HT1080 (cell line): ENCODE measurements at regions not wholly inside any gene's neighbourhood (a gene's known extent, or its start where the extent isn't known, plus 50 kb on each side); places are given as distances from the start of the nearest gene placed in this dataset.
A peak's percentile ranks its signal among the peaks of the same experiment; 100 is the strongest.
"Not testable (repeated sequence)": the region's sequence is repeated elsewhere in the genome, so short reads cannot be mapped to it uniquely, and the experiment has no call there.

ENCODE experiments used
- DNase-seq: peaks from one replicate; pipeline ENCODE4 v3.0.0-alpha.2; 2015; ENCODE audit warnings: low read depth

DNA sequence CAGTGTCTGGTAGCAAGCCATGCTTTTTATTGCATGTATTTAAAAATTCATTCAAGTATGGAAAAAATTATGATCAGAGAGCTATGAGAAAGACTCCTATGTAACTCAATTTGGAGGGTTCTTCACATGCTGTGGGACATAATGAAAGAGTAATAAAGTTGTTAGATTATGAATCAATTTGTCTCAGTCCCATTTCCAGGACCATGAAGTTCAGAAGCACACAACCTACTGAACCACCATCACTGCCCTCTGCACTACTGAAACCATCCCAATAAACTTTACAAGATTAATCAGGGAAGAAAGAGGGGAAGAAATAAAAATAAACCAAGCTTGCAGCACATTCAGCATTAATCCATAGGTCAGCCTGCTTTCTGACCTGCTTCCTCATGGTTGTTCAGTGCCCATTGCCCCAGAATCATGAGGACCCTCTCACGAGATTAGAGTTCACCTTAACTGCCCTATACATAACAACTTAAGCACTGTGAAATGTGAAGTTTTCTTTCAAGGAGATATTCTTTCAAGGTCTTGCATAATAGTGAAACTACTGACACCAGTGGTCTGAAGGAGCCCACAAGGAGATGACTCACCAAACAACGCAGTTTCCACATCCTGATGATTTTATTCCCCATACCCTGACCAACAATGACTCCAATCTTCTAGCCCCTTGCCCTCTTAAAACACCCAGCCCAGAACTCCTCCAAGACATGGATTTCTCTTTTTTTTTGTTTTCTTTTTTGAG, 171.5 kb upstream of the ADCY1 start:
- DNase-seq = peak; percentile 96

DNA sequence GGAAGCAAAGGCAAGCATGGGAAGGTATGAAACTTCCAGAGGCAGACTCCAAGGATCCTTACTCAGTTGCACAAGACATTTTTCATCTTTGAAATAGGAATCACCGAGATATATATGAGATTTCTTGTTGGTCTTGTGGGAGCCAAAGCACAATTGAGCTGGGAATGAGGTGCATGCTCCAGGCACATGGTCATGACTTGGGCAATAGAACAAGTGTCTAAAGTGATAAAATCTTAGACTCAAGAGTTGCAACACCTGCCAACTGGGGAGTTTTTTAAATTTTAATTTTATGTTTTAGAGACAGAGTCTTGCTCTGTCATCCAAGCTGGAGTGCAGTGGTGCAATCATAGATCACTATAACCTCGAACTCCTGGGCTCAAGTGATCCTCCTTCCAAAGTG, 169.5 kb upstream of the ADCY1 start:
- no peak for DNase-seq

DNA sequence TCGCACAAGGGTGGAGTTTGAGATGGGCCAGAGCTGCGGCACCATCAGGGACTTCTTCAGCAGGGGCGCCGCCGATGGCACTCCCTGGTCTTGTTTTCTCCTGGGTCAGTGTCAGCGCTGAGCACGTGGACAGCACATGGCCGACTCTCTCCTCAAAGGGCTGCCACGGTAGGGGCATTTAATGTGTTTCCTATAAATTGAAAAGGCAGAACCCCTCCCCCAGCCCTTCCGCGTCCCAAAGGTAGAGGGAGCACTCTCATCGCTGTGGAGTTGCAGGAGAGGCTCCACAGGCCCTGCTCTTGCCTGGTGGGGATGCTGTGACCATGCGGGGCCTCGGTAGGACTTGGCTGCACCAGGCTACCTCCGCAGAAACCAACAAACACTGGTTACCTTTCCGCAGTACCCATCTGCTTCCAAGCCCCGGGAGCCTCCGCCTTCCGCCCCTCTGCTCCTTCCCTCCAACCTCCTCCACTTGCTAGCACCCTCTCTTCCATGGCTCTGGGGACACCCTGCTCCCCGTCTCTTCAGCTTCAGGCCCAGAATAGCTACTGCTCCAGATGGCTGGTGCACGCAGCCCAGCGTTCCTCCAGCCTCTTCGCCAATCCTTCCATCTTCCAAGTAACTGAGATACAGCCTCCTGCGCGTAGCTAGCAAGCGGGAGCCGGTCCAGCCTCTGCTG, 166.3 kb upstream of the ADCY1 start:
- no peak for DNase-seq

DNA sequence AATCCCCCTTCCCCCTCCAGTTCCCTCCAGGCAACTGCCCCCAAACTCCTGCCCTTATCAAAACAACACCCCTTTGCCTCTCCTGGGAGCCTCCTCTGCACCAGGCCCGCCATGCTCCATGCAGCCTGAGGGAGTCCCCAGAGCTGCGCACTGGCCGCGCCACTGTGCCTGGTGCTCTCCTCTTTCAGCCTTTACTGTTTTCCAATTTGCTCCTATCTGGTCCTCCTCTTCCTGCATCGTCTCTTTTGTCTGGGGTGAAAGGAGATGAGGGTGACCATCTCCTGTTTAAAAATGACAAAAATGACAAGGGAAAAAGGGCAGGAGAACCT, 165.8 kb upstream of the ADCY1 start:
- no peak for DNase-seq

DNA sequence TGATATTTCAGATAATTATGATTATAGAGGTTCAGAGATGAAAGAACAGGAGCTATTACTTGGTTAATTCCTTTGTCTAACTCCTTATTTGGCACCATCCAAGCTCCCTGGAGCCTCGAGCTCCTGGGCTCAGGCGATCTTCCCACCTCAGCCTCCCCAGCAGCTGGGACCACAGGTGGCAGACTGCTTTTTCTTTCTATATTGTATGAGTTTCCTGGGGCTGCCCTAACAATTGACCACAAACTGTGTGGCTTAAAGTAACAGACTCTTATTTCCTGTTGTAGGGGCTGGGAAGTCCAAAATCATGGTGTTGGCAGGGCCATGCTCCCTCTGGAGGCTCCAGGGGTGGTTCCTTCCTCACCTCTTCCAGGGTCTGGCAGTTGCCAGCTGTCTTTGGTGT, 163.3 kb upstream of the ADCY1 start:
- no peak for DNase-seq

DNA sequence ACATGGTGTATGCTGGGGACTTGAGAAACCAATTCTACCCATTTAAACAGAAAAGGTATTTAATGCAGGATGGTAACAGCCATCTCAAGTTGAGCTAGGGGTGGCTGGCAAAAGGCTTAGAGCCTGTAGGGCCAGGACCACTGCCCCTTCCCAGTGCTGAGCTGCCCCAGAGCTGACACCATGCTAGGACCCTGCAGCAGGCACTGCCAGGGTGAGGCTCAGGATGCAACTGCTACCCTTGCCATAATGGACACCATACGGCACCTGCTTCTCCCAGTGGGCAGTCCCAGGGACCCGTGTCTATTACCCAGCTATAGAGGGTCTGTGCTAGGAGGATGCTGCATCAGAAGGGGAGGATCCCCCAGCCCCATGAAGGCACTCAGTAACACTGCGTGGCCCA, 160.7 kb upstream of the ADCY1 start:
- DNase-seq = no peak

DNA sequence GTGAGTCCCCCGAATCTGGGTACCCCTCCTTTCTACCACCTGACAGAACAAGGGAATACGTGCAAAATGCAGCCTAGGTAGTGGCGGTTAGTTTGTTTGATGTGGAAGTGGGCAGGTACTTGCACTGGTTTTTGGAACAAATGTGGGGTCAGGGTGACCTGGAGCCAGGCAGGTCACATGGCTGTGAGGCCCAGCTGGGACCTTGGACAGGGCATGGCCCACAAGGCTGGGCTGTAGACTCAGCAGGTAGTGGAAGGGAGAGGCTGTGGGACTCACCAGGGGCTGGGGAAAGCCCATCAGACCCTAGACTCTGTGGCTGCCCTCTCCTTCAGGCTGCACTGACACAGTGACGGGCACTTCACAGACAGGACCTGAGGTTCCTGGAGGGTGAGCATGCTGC, 159.9 kb upstream of the ADCY1 start:
- no peak for DNase-seq

DNA sequence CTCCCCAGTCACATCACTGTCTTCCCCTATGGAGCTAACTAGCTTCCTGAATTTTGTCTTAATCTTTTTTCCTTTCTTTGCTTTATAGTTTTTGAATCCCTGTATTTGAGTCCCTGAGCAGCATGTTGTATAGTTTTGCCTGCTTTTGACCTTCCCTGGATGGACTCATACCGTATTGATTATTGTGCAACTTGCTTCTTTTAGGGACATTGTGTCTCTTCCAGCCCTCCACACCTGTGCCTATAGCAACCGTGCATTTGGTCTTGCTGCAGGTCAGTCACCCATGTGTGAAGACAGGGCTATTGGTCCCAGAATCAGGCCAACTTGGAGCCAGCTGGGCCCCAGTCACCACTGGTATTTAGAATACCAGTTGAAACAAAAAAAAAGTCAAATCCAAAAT, 158.9 kb upstream of the ADCY1 start:
- no peak for DNase-seq

DNA sequence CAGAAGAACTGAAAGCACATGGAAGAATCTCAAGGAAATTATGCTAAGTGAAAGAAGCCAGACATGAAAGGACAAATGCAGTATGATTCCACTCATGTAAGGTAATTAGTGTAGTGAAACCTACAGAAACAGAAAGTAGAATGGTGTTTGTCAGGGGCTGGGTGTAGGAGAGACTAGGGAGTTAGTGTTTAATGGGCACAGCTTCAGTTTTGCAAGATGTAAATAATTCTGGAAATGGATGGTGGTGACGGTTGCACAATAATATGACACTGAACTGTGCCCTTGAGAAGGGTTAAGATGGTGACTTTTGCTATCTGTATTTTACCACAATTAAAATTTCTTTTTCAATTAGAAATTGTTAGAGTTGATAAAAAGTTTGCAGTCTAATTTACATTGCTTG, 157.3 kb upstream of the ADCY1 start:
- DNase-seq = no peak

DNA sequence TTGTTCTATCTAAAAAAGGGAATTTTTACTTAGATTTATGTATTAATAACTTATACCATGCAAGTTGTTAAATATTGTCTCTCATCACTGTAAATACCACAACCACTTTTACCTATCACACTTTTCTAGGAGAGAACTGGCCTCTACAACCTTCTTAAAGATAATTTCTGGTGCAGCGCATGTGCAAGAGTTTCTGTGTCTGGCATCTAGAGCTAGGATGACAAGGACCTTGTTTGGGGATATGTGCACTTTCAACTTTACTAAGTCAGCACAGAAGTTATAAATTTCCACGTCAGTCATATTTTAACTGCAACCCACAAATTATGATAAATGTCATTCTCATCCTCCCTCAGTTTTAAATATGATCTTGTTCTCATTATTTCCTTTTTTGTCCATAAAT, 156.9 kb upstream of the ADCY1 start:
- DNase-seq = no peak

DNA sequence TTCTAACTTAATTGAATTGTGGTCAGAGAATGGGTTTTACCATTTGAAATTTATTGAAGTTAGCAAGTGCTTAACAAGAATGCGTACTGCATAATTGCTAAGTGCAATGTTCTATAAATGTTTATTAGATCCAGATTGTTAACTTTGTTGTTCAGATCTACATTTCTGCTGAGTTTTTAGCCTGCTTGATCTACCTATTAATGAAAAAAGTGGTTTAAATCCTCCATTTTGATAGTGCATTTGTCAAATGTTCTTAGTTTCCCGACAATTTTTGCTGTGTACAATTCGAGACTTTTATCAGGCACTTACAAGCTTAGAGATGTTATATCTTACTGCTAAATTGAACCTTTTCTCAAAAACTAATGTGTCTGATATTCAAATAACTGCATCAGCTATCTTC, 156.4 kb upstream of the ADCY1 start:
- DNase-seq = no peak

DNA sequence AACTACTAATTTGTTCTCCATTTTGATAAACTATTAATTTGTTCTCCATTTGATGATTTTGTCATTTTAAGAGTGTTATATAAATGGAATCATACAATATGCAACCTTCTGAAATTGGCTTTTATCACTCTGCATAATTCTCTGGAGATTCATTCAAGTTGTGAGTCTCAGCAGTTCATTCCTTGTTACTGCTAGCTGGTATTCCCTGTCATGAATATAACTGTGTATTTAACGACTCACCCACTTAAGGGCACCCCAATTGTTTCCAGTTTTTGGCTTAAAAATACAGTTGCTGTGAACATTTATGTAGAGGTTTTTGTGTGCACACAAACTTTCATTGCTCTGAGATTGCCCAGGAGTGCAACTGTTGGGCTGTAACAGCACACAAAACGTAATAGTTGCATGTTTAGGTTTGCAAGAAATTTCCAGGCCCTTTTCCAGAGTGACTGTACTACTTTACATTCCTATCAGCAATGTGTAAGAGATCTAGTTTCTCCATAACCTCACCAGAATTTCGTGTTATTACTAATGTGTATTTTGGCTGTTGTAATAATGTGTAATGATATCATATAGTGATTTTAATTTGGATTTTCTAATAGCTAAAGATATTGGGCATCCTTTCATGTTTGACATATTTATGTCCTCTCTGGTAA, 153.2 kb upstream of the ADCY1 start:
- DNase-seq = no peak

DNA sequence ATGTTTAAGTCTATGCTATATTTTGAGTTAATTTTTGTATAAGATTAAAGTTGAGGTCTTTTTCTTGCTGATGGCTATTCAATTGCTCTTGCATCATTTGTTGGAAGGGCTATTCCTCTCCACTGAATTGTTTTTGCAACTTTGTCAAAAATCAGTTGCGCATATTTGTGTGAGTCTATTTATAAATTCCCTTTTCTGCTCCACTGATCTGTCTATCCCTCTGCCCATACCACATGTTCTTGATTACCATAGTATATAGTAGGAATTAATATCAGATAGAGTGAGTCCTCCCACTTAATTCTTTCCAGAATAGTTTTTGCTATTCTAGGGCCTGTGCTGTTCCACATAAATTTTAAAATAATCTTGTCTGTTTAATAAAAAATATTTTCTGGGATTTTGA, 152.4 kb upstream of the ADCY1 start:
- no peak for DNase-seq

DNA sequence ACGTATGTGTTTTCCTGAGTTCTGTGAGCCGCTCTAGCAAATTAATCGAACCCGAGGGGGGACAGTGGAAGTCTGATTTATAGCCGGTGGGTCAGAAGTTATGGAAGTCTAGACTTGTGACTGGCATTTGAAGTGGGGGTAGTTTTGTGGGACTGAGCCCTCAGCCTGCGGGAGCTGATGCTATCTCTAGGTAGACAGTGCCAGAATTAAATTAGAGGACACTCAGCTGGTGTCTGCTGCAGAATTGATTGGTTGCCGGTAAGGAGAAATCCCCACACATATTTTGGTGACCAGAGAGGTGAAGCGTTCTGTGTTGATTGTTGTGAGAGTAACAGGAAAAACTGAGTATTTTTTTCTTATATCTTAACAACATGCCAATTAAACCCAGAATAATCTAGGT, 143.8 kb upstream of the ADCY1 start:
- no peak for DNase-seq

DNA sequence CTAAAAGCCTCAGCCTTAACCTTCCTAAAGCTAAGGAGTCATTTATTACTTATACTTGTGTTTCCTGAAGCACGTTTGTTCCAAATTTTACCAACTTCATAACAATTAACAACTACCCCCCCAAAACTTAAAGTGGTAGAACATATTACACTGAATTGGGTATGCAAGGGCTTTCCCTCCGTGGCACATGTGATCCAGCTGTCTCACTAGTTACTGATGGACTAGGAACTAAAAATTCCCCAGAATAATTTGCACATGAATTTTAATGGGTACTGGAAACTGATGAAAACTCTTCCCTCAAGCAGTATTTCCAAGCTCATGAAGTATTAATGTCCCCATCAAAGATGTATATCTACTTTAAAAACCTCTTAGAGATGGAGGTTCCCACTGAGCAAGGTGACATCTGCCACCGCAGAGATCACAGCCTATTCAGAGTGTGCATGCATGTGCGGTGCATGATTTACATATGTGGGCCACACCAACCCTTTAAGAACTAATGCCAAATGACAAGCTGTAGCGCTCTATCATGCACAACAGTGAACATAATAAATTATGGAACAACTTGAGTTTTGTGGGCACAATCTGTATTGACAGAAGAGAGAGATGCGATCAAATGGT, 139.9 kb upstream of the ADCY1 start:
- no peak for DNase-seq

DNA sequence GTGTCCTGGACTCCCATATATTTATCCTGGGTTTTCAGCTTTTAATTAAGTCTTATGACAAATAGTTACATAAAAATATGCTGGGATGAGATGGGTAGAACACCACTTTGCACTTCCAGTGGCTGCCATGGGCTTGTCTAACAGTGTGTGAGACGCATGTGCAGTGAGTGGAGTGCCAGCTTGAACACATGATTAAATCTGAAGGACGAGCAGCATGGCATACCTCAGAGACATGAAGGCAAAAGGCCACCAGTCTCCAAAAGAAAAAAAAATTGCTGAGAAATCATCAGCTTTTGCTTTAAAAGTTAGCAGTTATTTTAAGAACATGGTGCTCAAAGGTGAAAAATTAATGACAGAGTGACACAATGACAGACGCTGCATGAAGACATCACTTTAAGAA, 139.0 kb upstream of the ADCY1 start:
- no peak for DNase-seq

DNA sequence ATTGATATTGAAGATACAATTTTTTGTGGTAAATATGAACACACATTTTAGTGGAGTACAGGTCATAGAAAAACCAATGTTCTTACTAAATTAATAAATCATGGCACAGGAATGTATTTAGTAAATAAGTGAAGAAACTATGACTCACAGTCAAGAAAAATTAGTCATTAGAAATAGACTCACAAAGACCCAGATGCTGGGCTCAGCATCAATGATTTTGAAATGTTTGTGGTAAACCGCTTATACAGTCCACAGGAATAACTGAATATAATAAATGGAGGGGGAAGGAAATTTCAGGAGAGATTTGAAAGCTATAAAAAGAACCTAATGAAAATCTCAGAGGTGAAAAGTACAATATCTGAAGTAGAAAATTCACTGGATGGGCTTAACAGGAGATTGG, 138.3 kb upstream of the ADCY1 start:
- DNase-seq = peak; percentile 86

DNA sequence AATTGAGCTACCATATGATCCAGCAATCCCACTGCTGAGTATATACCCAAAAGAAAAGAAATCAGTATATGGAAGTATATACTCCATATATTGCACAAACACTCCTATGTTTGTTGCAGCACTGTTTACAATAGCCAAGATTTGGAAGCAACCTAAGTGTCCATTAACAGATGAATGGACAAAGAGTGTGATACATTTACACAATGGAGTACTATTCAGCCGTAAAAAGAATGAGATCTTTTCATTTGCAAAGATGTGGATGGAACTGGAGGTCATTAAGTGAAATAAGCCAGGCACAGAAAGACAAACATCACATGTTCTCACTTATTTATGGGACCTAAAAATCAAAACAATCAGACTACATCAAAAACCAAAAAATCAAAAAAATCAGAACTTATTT, 133.4 kb upstream of the ADCY1 start:
- DNase-seq = not testable (repeated sequence)

DNA sequence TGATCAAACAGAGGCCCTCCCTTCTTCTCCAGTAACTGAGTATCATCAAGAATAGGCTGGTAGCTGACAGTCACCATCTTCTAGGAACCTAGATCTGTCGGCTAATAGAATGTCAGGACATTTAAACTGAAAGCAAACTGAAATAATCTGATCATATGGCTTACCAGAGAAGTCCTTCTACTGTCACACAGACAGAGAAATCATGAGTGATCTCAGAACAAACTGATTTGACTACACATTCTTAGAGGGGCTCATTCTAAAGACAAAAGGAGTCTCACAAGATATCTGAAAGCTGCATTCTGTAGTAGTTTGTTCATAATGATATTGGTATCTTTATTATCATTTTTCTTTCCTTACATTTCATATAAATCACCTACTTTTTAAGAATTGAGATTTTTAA, 130.9 kb upstream of the ADCY1 start:
- no peak for DNase-seq

DNA sequence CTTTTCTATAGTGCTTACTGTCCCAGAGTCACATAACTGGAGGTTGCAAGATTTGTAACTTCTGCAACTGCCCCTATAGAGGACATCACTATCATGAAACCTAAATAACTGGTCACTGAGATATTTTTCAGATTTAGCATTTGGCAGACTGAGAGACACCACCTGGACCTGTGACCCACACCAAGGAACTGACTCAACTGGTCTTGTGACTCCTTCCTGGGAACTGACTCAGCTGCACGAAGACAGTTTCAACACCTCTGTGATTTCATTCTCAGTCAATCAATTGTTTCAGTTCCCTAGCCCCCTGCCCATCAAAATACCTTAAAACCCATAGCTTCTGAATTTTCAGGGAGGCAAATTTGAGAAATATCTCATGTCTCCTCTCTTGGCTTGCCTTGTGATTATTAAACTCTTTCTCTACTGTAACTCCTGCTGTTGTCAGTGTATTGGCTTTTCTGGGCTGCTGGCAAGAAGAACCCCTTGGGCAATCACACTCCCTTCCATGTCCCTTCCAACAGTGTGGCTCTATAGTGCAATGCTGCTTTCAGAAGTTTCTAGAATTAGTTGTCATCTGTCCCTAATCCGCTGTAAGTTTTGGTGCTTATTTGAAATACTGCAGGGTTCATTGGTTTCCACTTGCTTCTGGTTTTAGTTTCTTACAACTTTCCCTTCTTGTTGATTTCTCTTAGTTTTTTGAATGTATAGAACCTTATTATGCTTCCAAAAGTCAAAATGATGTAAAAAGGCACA, 127.8 kb upstream of the ADCY1 start:
- DNase-seq = peak; percentile 67

DNA sequence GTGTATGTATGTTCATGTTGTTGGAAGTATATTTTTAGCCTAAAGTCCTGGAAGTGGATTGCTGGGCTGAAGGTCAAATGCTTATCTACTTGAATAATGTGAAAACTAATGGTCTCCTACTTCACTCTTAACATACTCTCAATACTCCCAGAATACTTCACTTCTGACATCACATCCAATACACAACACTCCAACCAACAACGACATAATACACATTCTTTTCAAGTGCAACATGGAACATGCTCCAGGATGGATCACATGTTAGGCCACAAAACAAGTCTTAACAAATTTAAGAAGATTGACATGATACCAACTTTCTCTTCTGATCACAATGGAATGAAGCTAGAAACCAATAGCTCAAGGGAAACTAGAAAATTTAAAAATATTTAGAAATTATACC, 126.9 kb upstream of the ADCY1 start:
- no peak for DNase-seq
